ENCODE measurements at regions not wholly inside any gene's neighbourhood (a gene's known extent, or its start where the extent isn't known, plus 50 kb on each side); places are given as distances from the start of the nearest gene placed in this dataset.
"Not testable (repeated sequence)": the region's sequence is repeated elsewhere in the genome, so short reads cannot be mapped to it uniquely, and the experiment has no call there.

GRCh38 chr6:125454351-125454750 is 152.6 kb upstream of the HDDC2 start:
- Histone ChIP-seq H3K36me3 (ENCODE audit: control insufficient read depth, insufficient read depth, low read length) (no peaks in the 10 kb centered on the region), H3K4me1 (ENCODE audit: control insufficient read depth, insufficient read depth, low read length, poor library complexity, severe bottlenecking) (no peaks in the 10 kb centered on the region), H3K9me3 (ENCODE audit: control insufficient read depth in 2 of 2, low read length in 2 of 2) (peaks cover 0 to 16% of the 10 kb centered on the region in 2 experiments), H3K27me3 (ENCODE audit: control insufficient read depth, insufficient read depth, low read length) (no peaks in the 10 kb centered on the region), H3K4me3 (ENCODE audit: low read depth, low read length) (no peak overlapping the region), H3K27ac (ENCODE audit: insufficient read depth, low read length, poor library complexity, severe bottlenecking) (no peak overlapping the region)
- ATAC-seq (ENCODE audit: low read depth in 2 of 2) (no peak), DNase-seq (no peak)
- Mint-ChIP-seq H3K27me3 (no peaks in the 10 kb centered on the region), H3K4me1 (peaks cover 0 to 2% (median 0%) of the 10 kb centered on the region in 4 donors), H3K27ac (no peak overlapping the region), H3K9me3 (peaks cover 0 to 15% (median 7%) of the 10 kb centered on the region in 7 donors), H3K4me3 (no peak overlapping the region), H3K36me3 (no peaks in the 10 kb centered on the region)

- H3K4me3 Mint-ChIP-seq = not testable (repeated sequence)
These were observed 156.7 kb upstream of the HDDC2 start for GRCh38 chr6:125458493-125458892.

GRCh38 chr6:125465332-125465731 is 163.6 kb upstream of the HDDC2 start:
- not testable (repeated sequence) for H3K36me3 ChIP-seq (ENCODE audit: control insufficient read depth, insufficient read depth, low read length); H3K9me3 ChIP-seq (ENCODE audit: control insufficient read depth in 2 of 2, low read length in 2 of 2); H3K27me3 ChIP-seq (ENCODE audit: control insufficient read depth, insufficient read depth, low read length); ATAC-seq (ENCODE audit: low read depth in 2 of 2); H3K36me3 Mint-ChIP-seq; H3K9me3 Mint-ChIP-seq; H3K4me1 Mint-ChIP-seq; H3K4me3 Mint-ChIP-seq; H3K4me1 ChIP-seq (ENCODE audit: control insufficient read depth, insufficient read depth, low read length, poor library complexity, severe bottlenecking); H3K27ac Mint-ChIP-seq; H3K4me3 ChIP-seq (ENCODE audit: low read depth, low read length); DNase-seq; H3K27me3 Mint-ChIP-seq; H3K27ac ChIP-seq (ENCODE audit: insufficient read depth, low read length, poor library complexity, severe bottlenecking)

More at GRCh38 chr6:125458493-125458892, 156.7 kb upstream of the HDDC2 start:
- not testable (repeated sequence) for H3K9me3 ChIP-seq (ENCODE audit: control insufficient read depth in 2 of 2, low read length in 2 of 2); H3K36me3 ChIP-seq (ENCODE audit: control insufficient read depth, insufficient read depth, low read length); DNase-seq; H3K4me1 Mint-ChIP-seq; H3K4me1 ChIP-seq (ENCODE audit: control insufficient read depth, insufficient read depth, low read length, poor library complexity, severe bottlenecking); H3K27ac Mint-ChIP-seq; H3K36me3 Mint-ChIP-seq; ATAC-seq (ENCODE audit: low read depth in 2 of 2); H3K4me3 ChIP-seq (ENCODE audit: low read depth, low read length); H3K27me3 Mint-ChIP-seq; H3K27ac ChIP-seq (ENCODE audit: insufficient read depth, low read length, poor library complexity, severe bottlenecking); H3K27me3 ChIP-seq (ENCODE audit: control insufficient read depth, insufficient read depth, low read length)
- H3K9me3 Mint-ChIP-seq = peaks cover 0 to 15% (median 4%) of the 10 kb centered on the region in 7 donors

GRCh38 chr6:125469915-125470314 is 168.1 kb upstream of the HDDC2 start:
- H3K27ac Mint-ChIP-seq = no peak overlapping the region
- DNase-seq (no peak), ATAC-seq (ENCODE audit: low read depth in 2 of 2) (no peak)
- no peaks in the 10 kb centered on the region for H3K4me1 Mint-ChIP-seq
- H3K36me3 Mint-ChIP-seq = no peaks in the 10 kb centered on the region
- Histone ChIP-seq H3K4me1 (ENCODE audit: control insufficient read depth, insufficient read depth, low read length, poor library complexity, severe bottlenecking) (no peaks in the 10 kb centered on the region), H3K9me3 (ENCODE audit: control insufficient read depth in 2 of 2, low read length in 2 of 2) (no peaks in the 10 kb centered on the region), H3K27me3 (ENCODE audit: control insufficient read depth, insufficient read depth, low read length) (no peaks in the 10 kb centered on the region), H3K4me3 (ENCODE audit: low read depth, low read length) (no peak overlapping the region), H3K27ac (ENCODE audit: insufficient read depth, low read length, poor library complexity, severe bottlenecking) (no peak overlapping the region), H3K36me3 (ENCODE audit: control insufficient read depth, insufficient read depth, low read length) (no peaks in the 10 kb centered on the region)
- H3K27me3 Mint-ChIP-seq = peaks cover 4% of the 10 kb centered on the region
- H3K9me3 Mint-ChIP-seq = peaks cover 0 to 6% (median 2%) of the 10 kb centered on the region in 7 donors
- H3K4me3 Mint-ChIP-seq = no peak overlapping the region

GRCh38 chr6:125471667-125472066 is 169.9 kb upstream of the HDDC2 start:
- no peaks in the 10 kb centered on the region for H3K36me3 Mint-ChIP-seq
- no peaks in the 10 kb centered on the region for H3K9me3 ChIP-seq (ENCODE audit: control insufficient read depth in 2 of 2, low read length in 2 of 2)
- H3K4me1 Mint-ChIP-seq = no peaks in the 10 kb centered on the region
- H3K27me3 ChIP-seq (ENCODE audit: control insufficient read depth, insufficient read depth, low read length) = no peaks in the 10 kb centered on the region
- H3K4me3 ChIP-seq (ENCODE audit: low read depth, low read length) = no peak overlapping the region
- H3K36me3 ChIP-seq (ENCODE audit: control insufficient read depth, insufficient read depth, low read length) = no peaks in the 10 kb centered on the region
- H3K27me3 Mint-ChIP-seq = peaks cover 4% of the 10 kb centered on the region
- H3K27ac Mint-ChIP-seq = no peak overlapping the region
- ATAC-seq (ENCODE audit: low read depth in 2 of 2) (no peak), DNase-seq (no peak)
- no peak overlapping the region for H3K27ac ChIP-seq (ENCODE audit: insufficient read depth, low read length, poor library complexity, severe bottlenecking)
- peaks cover 0 to 6% (median 0%) of the 10 kb centered on the region in 7 donors for H3K9me3 Mint-ChIP-seq
- H3K4me3 Mint-ChIP-seq = no peak overlapping the region
- H3K4me1 ChIP-seq (ENCODE audit: control insufficient read depth, insufficient read depth, low read length, poor library complexity, severe bottlenecking) = no peaks in the 10 kb centered on the region

GRCh38 chr6:125474061-125474460 is 172.3 kb upstream of the HDDC2 start:
- Mint-ChIP-seq H3K4me1 (no peaks in the 10 kb centered on the region), H3K27ac (no peak overlapping the region), H3K4me3 (no peak overlapping the region), H3K36me3 (no peaks in the 10 kb centered on the region), H3K9me3 (peaks cover 0 to 6% (median 0%) of the 10 kb centered on the region in 7 donors), H3K27me3 (peaks cover 4% of the 10 kb centered on the region)
- Histone ChIP-seq H3K36me3 (ENCODE audit: control insufficient read depth, insufficient read depth, low read length) (no peaks in the 10 kb centered on the region), H3K27me3 (ENCODE audit: control insufficient read depth, insufficient read depth, low read length) (no peaks in the 10 kb centered on the region), H3K4me1 (ENCODE audit: control insufficient read depth, insufficient read depth, low read length, poor library complexity, severe bottlenecking) (no peaks in the 10 kb centered on the region), H3K9me3 (ENCODE audit: control insufficient read depth in 2 of 2, low read length in 2 of 2) (no peaks in the 10 kb centered on the region), H3K4me3 (ENCODE audit: low read depth, low read length) (no peak overlapping the region), H3K27ac (ENCODE audit: insufficient read depth, low read length, poor library complexity, severe bottlenecking) (no peak overlapping the region)
- no peak for DNase-seq
- ATAC-seq (ENCODE audit: low read depth in 2 of 2) = no peak

GRCh38 chr6:125477156-125477555 is 175.4 kb upstream of the HDDC2 start:
- Histone ChIP-seq H3K9me3 (ENCODE audit: control insufficient read depth in 2 of 2, low read length in 2 of 2) (no peaks in the 10 kb centered on the region), H3K27me3 (ENCODE audit: control insufficient read depth, insufficient read depth, low read length) (no peaks in the 10 kb centered on the region), H3K4me1 (ENCODE audit: control insufficient read depth, insufficient read depth, low read length, poor library complexity, severe bottlenecking) (no peaks in the 10 kb centered on the region), H3K4me3 (ENCODE audit: low read depth, low read length) (no peak overlapping the region), H3K36me3 (ENCODE audit: control insufficient read depth, insufficient read depth, low read length) (no peaks in the 10 kb centered on the region), H3K27ac (ENCODE audit: insufficient read depth, low read length, poor library complexity, severe bottlenecking) (no peak overlapping the region)
- DNase-seq (no peak), ATAC-seq (ENCODE audit: low read depth in 2 of 2) (no peak)
- Mint-ChIP-seq H3K27me3 (no peaks in the 10 kb centered on the region), H3K4me1 (no peaks in the 10 kb centered on the region), H3K27ac (no peak overlapping the region), H3K36me3 (no peaks in the 10 kb centered on the region), H3K4me3 (no peak overlapping the region), H3K9me3 (no peaks in the 10 kb centered on the region)

GRCh38 chr6:125477844-125478243 is 176.1 kb upstream of the HDDC2 start:
- H3K4me3 Mint-ChIP-seq = no peak overlapping the region
- no peaks in the 10 kb centered on the region for H3K27me3 Mint-ChIP-seq
- H3K36me3 Mint-ChIP-seq = no peaks in the 10 kb centered on the region
- H3K27ac Mint-ChIP-seq = no peak overlapping the region
- no peak for ATAC-seq (ENCODE audit: low read depth in 2 of 2)
- Histone ChIP-seq H3K4me1 (ENCODE audit: control insufficient read depth, insufficient read depth, low read length, poor library complexity, severe bottlenecking) (no peaks in the 10 kb centered on the region), H3K4me3 (ENCODE audit: low read depth, low read length) (no peak overlapping the region), H3K27me3 (ENCODE audit: control insufficient read depth, insufficient read depth, low read length) (no peaks in the 10 kb centered on the region), H3K9me3 (ENCODE audit: control insufficient read depth in 2 of 2, low read length in 2 of 2) (no peaks in the 10 kb centered on the region), H3K27ac (ENCODE audit: insufficient read depth, low read length, poor library complexity, severe bottlenecking) (no peak overlapping the region), H3K36me3 (ENCODE audit: control insufficient read depth, insufficient read depth, low read length) (no peaks in the 10 kb centered on the region)
- no peak for DNase-seq
- no peaks in the 10 kb centered on the region for H3K4me1 Mint-ChIP-seq
- no peaks in the 10 kb centered on the region for H3K9me3 Mint-ChIP-seq

All from CD4-positive, CD25-positive, alpha-beta regulatory T cell (primary cell).